GM03348 (cell line): ENCODE measurements at regions not wholly inside any gene's neighbourhood (a gene's known extent, or its start where the extent isn't known, plus 50 kb on each side); places are given as distances from the start of the nearest gene placed in this dataset.

Source experiments
- DNase-seq: peaks from one replicate; pipeline ENCODE4 v3.0.0; 2012; ENCODE audit warnings: low spot score

GRCh38 chrX:63993936-63994335 is 208.9 kb upstream of the ARHGEF9 start:
- DNase-seq: no peak

- DNase-seq: no peak
These were observed 200.9 kb upstream of the ARHGEF9 start for GRCh38 chrX:63985906-63986305.

GRCh38 chrX:63979480-63979879 is 194.5 kb upstream of the ARHGEF9 start:
- DNase-seq: no peak

- peak; percentile 3 for DNase-seq
These were observed 182.5 kb upstream of the ARHGEF9 start for GRCh38 chrX:63967551-63967950.

GRCh38 chrX:63963095-63963784 is 178.2 kb upstream of the ARHGEF9 start:
- no peak for DNase-seq

GRCh38 chrX:63961964-63962363 is 176.9 kb upstream of the ARHGEF9 start:
- no peak for DNase-seq

GRCh38 chrX:63959975-63960374 is 175.0 kb upstream of the ARHGEF9 start:
- no peak for DNase-seq

GRCh38 chrX:63958134-63958865 is 173.3 kb upstream of the ARHGEF9 start:
- no peak for DNase-seq

GRCh38 chrX:63935835-63936234 is 150.8 kb upstream of the ARHGEF9 start:
- no peak for DNase-seq

GRCh38 chrX:63934791-63935190 is 149.8 kb upstream of the ARHGEF9 start:
- no peak for DNase-seq

- no peak for DNase-seq
These were observed 149.1 kb upstream of the ARHGEF9 start for GRCh38 chrX:63934160-63934559.

GRCh38 chrX:63932907-63933306 is 147.9 kb upstream of the ARHGEF9 start:
- no peak for DNase-seq

- peak; percentile 24 for DNase-seq
These were observed 147.0 kb upstream of the ARHGEF9 start for GRCh38 chrX:63932006-63932405.

GRCh38 chrX:63930140-63930539 is 145.1 kb upstream of the ARHGEF9 start:
- peak; percentile 34 for DNase-seq

GRCh38 chrX:63929608-63930007 is 144.6 kb upstream of the ARHGEF9 start:
- no peak for DNase-seq

GRCh38 chrX:63927848-63928247 is 142.8 kb upstream of the ARHGEF9 start:
- no peak for DNase-seq

GRCh38 chrX:63922221-63922620 is 137.2 kb upstream of the ARHGEF9 start:
- peak; percentile 63 for DNase-seq

- DNase-seq: no peak
These were observed 135.9 kb upstream of the ARHGEF9 start for GRCh38 chrX:63920875-63921274.

- DNase-seq: no peak
These were observed 134.1 kb upstream of the ARHGEF9 start for GRCh38 chrX:63919081-63919480.

GRCh38 chrX:63918611-63919010 is 133.6 kb upstream of the ARHGEF9 start:
- DNase-seq: peak; percentile 34

GRCh38 chrX:63917296-63917695 is 132.3 kb upstream of the ARHGEF9 start:
- no peak for DNase-seq

- no peak for DNase-seq
These were observed 128.7 kb upstream of the ARHGEF9 start for GRCh38 chrX:63913719-63914118.

- peak; percentile 13 for DNase-seq
These were observed 104.0 kb upstream of the ARHGEF9 start for GRCh38 chrX:63889001-63889400.
